GM19397 (cell line): ENCODE measurements at regions not wholly inside any gene's neighbourhood (a gene's known extent, or its start where the extent isn't known, plus 50 kb on each side); places are given as distances from the start of the nearest gene placed in this dataset.

Source experiments
- ATAC-seq: cut with Tn5 transposase; IDR thresholded peaks from one replicate; pipeline ENCODE4 v1.9.1; 2021; ENCODE audit warnings: mild to moderate bottlenecking, moderate library complexity; ENCODE audit not compliant: unreplicated experiment

- ATAC-seq, result peak; percentile 32
Observed at GRCh38 chr18:59848002-59848401, 51.8 kb upstream of the PMAIP1 start.

GRCh38 chr18:59847491-59847846 is 52.3 kb upstream of the PMAIP1 start:
- peak; percentile 20 for ATAC-seq

GRCh38 chr18:59846814-59847490 is 52.8 kb upstream of the PMAIP1 start:
- peak; percentile 88 for ATAC-seq

GRCh38 chr18:59842947-59843346 is 56.8 kb upstream of the PMAIP1 start:
- ATAC-seq, result no peak

GRCh38 chr18:59839931-59840685 is 59.7 kb upstream of the PMAIP1 start:
- ATAC-seq, result no peak

GRCh38 chr18:59839246-59839645 is 60.5 kb upstream of the PMAIP1 start:
- ATAC-seq, result no peak

- peak; percentile 56 for ATAC-seq
Observed at GRCh38 chr18:59837586-59837985, 62.2 kb upstream of the PMAIP1 start.

GRCh38 chr18:59835605-59836379 is 64.0 kb upstream of the PMAIP1 start:
- no peak for ATAC-seq

- ATAC-seq, result no peak
Observed at GRCh38 chr18:59834267-59834666, 65.5 kb upstream of the PMAIP1 start.

GRCh38 chr18:59833785-59834184 is 66.0 kb upstream of the PMAIP1 start:
- ATAC-seq, result peak; percentile 76

- no peak for ATAC-seq
Observed at GRCh38 chr18:59823596-59824195, 76.1 kb upstream of the PMAIP1 start.

- ATAC-seq, result no peak
Observed at GRCh38 chr18:59822612-59823550, 76.9 kb upstream of the PMAIP1 start.

- ATAC-seq, result no peak
Observed at GRCh38 chr18:59821983-59822382, 77.8 kb upstream of the PMAIP1 start.

GRCh38 chr18:59820663-59821062 is 79.1 kb upstream of the PMAIP1 start:
- no peak for ATAC-seq

GRCh38 chr18:59818769-59819168 is 81.0 kb upstream of the PMAIP1 start:
- ATAC-seq, result no peak

GRCh38 chr18:59814891-59815290 is 84.9 kb upstream of the PMAIP1 start:
- ATAC-seq, result no peak

GRCh38 chr18:59813942-59814341 is 85.9 kb upstream of the PMAIP1 start:
- ATAC-seq, result no peak

- no peak for ATAC-seq
Observed at GRCh38 chr18:59810735-59811520, 88.9 kb upstream of the PMAIP1 start.

GRCh38 chr18:59810183-59810582 is 89.6 kb upstream of the PMAIP1 start:
- ATAC-seq, result no peak

GRCh38 chr18:59802031-59802430 is 97.8 kb upstream of the PMAIP1 start:
- no peak for ATAC-seq
